ENCODE measurements at regions not wholly inside any gene's neighbourhood (a gene's known extent, or its start where the extent isn't known, plus 50 kb on each side); places are given as distances from the start of the nearest gene placed in this dataset.

DNA sequence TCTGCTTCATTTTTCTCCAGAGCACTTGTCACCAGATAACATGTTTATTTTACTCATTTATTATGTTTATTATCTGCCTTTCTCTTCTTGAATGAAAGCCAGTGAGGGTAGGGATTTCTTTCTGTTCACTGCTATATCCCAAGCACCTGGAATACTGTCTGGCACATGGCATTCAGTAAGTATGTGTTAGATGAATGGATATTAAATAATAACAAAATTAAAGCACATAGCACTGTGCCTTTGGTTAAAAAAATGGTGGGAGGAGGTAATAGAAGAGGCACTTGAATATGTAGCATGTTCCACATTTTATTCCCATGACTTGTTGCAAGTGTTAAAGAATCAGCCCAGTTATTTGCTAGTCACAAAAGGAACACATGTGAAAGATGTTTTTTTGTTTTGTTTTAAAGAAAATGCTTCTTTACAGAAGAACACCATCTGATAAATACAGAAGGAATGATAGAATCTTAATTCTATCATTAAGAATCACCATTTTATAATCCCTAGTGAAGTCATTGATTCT is 151.0 kb downstream of the DLEU7 start:
- Mint-ChIP-seq H3K4me3 (no peak overlapping the region), H3K4me1 (no peaks in the 10 kb centered on the region), H3K9me3 (no peaks in the 10 kb centered on the region), H3K27me3 (ENCODE audit: low read depth in 2 of 2) (peaks cover 34 to 84% of the 10 kb centered on the region in 2 donors), H3K36me3 (peaks cover 14% of the 10 kb centered on the region), H3K27ac (no peak overlapping the region)
- no peak overlapping the region for H3K4me3 ChIP-seq (ENCODE audit: low read length)
- intact Hi-C loops (cut with micrococcal nuclease), result no loop called here
- H3K36me3 ChIP-seq (ENCODE audit: control insufficient read depth, insufficient read depth, low read length), result no peaks in the 10 kb centered on the region
- H3K9me3 ChIP-seq (ENCODE audit: control insufficient read depth, insufficient read depth, low read length), result no peaks in the 10 kb centered on the region
- no peak for ATAC-seq
- H3K27ac ChIP-seq (ENCODE audit: low read length), result no peak overlapping the region
- no peaks in the 10 kb centered on the region for H3K4me1 ChIP-seq (ENCODE audit: control insufficient read depth, insufficient read depth, low read length)
- TF ChIP-seq, protein P1, sequence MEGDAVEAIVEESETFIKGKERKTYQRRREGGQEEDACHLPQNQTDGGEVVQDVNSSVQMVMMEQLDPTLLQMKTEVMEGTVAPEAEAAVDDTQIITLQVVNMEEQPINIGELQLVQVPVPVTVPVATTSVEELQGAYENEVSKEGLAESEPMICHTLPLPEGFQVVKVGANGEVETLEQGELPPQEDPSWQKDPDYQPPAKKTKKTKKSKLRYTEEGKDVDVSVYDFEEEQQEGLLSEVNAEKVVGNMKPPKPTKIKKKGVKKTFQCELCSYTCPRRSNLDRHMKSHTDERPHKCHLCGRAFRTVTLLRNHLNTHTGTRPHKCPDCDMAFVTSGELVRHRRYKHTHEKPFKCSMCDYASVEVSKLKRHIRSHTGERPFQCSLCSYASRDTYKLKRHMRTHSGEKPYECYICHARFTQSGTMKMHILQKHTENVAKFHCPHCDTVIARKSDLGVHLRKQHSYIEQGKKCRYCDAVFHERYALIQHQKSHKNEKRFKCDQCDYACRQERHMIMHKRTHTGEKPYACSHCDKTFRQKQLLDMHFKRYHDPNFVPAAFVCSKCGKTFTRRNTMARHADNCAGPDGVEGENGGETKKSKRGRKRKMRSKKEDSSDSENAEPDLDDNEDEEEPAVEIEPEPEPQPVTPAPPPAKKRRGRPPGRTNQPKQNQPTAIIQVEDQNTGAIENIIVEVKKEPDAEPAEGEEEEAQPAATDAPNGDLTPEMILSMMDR (IDR thresholded peaks at IDR 0.05), result no peak
- peaks cover 8% of the 10 kb centered on the region for H3K27me3 ChIP-seq (ENCODE audit: control insufficient read depth, insufficient read depth, low read length)
- no peak for DNase-seq

DNA sequence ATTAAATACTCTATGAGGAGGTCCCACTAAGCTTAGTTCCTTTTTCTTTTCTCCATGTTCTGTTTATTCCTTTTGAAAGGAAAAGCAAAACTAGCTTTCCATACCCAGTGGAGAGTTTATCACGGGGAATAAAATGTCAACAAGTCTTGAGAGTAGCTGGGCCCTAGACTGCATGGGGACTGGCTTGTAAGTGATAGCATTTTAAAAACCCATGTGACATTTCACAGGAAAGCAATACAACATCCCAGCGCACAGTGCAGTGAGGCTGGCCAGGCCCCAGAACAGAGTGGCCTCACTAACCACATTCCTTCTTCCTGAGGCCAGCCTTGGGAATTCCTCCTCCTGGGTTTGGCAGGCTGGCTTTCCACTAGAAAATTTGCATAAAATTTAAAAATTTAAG is 149.8 kb downstream of the DLEU7 start:
- Mint-ChIP-seq H3K4me1 (no peaks in the 10 kb centered on the region), H3K27ac (no peak overlapping the region), H3K4me3 (no peak overlapping the region), H3K27me3 (ENCODE audit: low read depth in 2 of 2) (peaks cover 37 to 83% of the 10 kb centered on the region in 2 donors), H3K36me3 (peaks cover 14% of the 10 kb centered on the region), H3K9me3 (no peaks in the 10 kb centered on the region)
- Histone ChIP-seq H3K4me1 (ENCODE audit: control insufficient read depth, insufficient read depth, low read length) (no peaks in the 10 kb centered on the region), H3K4me3 (ENCODE audit: low read length) (no peak overlapping the region), H3K36me3 (ENCODE audit: control insufficient read depth, insufficient read depth, low read length) (no peaks in the 10 kb centered on the region), H3K9me3 (ENCODE audit: control insufficient read depth, insufficient read depth, low read length) (no peaks in the 10 kb centered on the region), H3K27me3 (ENCODE audit: control insufficient read depth, insufficient read depth, low read length) (peaks cover 2% of the 10 kb centered on the region), H3K27ac (ENCODE audit: low read length) (no peak overlapping the region)
- ATAC-seq (no peak), DNase-seq (no peak)
- intact Hi-C loops (cut with micrococcal nuclease), result no loop called here
- TF ChIP-seq, protein P1 (IDR thresholded peaks at IDR 0.05), result no peak
- WGBS (ENCODE audit: insufficient coverage), result 96% methylated on average over 2 of the region's 2 CpGs

DNA sequence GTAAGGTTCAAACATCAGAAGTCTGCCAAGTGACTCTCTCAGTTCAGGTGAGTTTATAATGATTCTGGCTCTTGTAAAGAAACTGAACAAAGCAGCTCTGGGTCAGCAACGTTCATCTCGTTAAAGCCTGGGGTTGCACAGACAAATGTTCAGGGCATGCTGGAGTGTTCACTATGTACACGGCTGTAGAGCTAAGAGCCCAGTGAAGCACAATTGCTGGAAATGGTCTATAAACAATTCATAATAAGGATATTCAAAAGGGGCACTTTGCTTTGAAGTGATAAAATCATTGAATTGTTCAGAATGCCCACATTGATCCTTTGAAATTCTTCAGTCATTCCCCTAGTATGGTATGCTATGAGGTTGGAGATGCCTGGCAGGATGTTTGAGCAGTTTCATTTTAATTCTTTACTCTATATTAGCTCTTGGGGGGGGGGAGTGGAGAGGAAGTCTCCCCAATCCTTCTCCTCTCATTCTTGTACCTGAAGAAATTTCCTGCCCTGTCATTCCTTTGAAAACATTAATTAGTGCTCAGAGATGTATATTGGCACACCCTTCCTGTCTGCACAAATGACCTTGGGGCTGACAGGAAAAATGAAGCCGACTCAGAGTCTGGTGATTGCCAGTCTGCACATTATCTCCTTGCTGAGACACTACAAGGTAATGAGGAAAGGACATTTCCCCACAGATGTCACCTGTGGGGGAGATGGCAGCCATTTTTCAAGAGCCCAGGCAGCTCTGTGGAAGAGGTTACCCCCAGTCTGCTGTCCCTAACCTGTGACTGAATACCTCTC is 145.5 kb downstream of the DLEU7 start:
- peaks cover 8% of the 10 kb centered on the region for H3K36me3 Mint-ChIP-seq
- H3K27ac ChIP-seq (ENCODE audit: low read length), result no peak overlapping the region
- no peak overlapping the region for H3K27ac Mint-ChIP-seq
- H3K27me3 Mint-ChIP-seq (ENCODE audit: low read depth in 2 of 2), result peaks cover 23 to 64% of the 10 kb centered on the region in 2 donors
- TF ChIP-seq, protein P1 (IDR thresholded peaks at IDR 0.05), result no peak
- no peaks in the 10 kb centered on the region for H3K9me3 Mint-ChIP-seq
- H3K4me1 Mint-ChIP-seq, result no peaks in the 10 kb centered on the region
- no peak overlapping the region for H3K4me3 ChIP-seq (ENCODE audit: low read length)
- intact Hi-C loops (cut with micrococcal nuclease), result no loop called here
- no peaks in the 10 kb centered on the region for H3K4me1 ChIP-seq (ENCODE audit: control insufficient read depth, insufficient read depth, low read length)
- no peaks in the 10 kb centered on the region for H3K9me3 ChIP-seq (ENCODE audit: control insufficient read depth, insufficient read depth, low read length)
- no peaks in the 10 kb centered on the region for H3K36me3 ChIP-seq (ENCODE audit: control insufficient read depth, insufficient read depth, low read length)
- H3K27me3 ChIP-seq (ENCODE audit: control insufficient read depth, insufficient read depth, low read length), result no peaks in the 10 kb centered on the region
- no peak for DNase-seq
- ATAC-seq, result no peak
- H3K4me3 Mint-ChIP-seq, result no peak overlapping the region
- 77% methylated on average over 4 of the region's 4 CpGs for WGBS (ENCODE audit: insufficient coverage)
